ENCODE measurements at regions not wholly inside any gene's neighbourhood (a gene's known extent, or its start where the extent isn't known, plus 50 kb on each side); places are given as distances from the start of the nearest gene placed in this dataset.

DNA sequence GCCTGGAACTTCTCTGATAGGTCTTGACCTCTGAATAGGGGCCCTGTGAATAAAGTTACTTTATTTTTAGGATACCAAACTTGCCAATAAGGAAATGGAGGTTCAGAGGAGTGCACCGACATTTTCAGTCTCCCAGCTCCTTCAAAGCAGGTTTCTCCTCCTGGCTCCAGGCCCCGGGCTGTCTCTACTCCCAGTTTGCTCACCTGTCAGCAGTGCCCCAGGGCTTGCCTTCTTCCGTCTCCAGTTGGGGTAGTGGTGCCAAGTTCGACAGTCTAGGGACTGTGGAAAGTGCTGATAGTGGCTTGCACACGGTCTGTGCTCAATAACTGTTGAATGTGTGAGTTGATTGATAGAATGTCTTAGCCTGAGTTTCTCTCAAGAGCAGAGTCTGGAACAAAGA, 149.2 kb downstream of the ACTL8 start:
- no peak for TF ChIP-seq EP300 (IDR thresholded peaks at IDR 0.05)
- no peak for TF ChIP-seq POLR2AphosphoS5 (IDR thresholded peaks at IDR 0.05)
